ENCODE measurements at regions not wholly inside any gene's neighbourhood (a gene's known extent, or its start where the extent isn't known, plus 50 kb on each side); places are given as distances from the start of the nearest gene placed in this dataset.

- TF ChIP-seq, protein P1, sequence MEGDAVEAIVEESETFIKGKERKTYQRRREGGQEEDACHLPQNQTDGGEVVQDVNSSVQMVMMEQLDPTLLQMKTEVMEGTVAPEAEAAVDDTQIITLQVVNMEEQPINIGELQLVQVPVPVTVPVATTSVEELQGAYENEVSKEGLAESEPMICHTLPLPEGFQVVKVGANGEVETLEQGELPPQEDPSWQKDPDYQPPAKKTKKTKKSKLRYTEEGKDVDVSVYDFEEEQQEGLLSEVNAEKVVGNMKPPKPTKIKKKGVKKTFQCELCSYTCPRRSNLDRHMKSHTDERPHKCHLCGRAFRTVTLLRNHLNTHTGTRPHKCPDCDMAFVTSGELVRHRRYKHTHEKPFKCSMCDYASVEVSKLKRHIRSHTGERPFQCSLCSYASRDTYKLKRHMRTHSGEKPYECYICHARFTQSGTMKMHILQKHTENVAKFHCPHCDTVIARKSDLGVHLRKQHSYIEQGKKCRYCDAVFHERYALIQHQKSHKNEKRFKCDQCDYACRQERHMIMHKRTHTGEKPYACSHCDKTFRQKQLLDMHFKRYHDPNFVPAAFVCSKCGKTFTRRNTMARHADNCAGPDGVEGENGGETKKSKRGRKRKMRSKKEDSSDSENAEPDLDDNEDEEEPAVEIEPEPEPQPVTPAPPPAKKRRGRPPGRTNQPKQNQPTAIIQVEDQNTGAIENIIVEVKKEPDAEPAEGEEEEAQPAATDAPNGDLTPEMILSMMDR (IDR thresholded peaks at IDR 0.05): no peak
- no peak for TF ChIP-seq POLR2A (IDR thresholded peaks at IDR 0.05)
Measured at GRCh38 chr9:21744841-21745240, 57.6 kb upstream of the MTAP start.
